GM03348 (cell line): ENCODE measurements at regions not wholly inside any gene's neighbourhood (a gene's known extent, or its start where the extent isn't known, plus 50 kb on each side); places are given as distances from the start of the nearest gene placed in this dataset.
"Not testable (repeated sequence)": the region's sequence is repeated elsewhere in the genome, so short reads cannot be mapped to it uniquely, and the experiment has no call there.

ENCODE experiments used
- DNase-seq: peaks from one replicate; pipeline ENCODE4 v3.0.0; 2012; ENCODE audit warnings: low spot score

- no peak for DNase-seq
Observed at GRCh38 chr10:109067031-109067430, 856.3 kb downstream of the XPNPEP1 start.

GRCh38 chr10:109065821-109066220, 857.5 kb downstream of the XPNPEP1 start:
- no peak for DNase-seq

- peak; percentile 17 for DNase-seq
Observed at GRCh38 chr10:109062371-109062770, 860.9 kb downstream of the XPNPEP1 start.

- no peak for DNase-seq
Observed at GRCh38 chr10:109055243-109055642, 868.1 kb downstream of the XPNPEP1 start.

- DNase-seq: no peak
Observed at GRCh38 chr10:109047856-109048255, 875.5 kb downstream of the XPNPEP1 start.

GRCh38 chr10:109046427-109046826, 876.9 kb downstream of the XPNPEP1 start:
- DNase-seq: not testable (repeated sequence)

- DNase-seq: no peak
Observed at GRCh38 chr10:109040622-109041021, 882.7 kb downstream of the XPNPEP1 start.

- DNase-seq: no peak
Observed at GRCh38 chr10:109037978-109038377, 885.3 kb downstream of the XPNPEP1 start.

- DNase-seq: no peak
Observed at GRCh38 chr10:109030581-109031210, 892.6 kb downstream of the XPNPEP1 start.

- no peak for DNase-seq
Observed at GRCh38 chr10:109029870-109030269, 893.4 kb downstream of the XPNPEP1 start.

- DNase-seq: peak; percentile 36
Observed at GRCh38 chr10:109027534-109028185, 895.7 kb downstream of the XPNPEP1 start.

GRCh38 chr10:109025172-109025571, 898.1 kb downstream of the XPNPEP1 start:
- no peak for DNase-seq

- no peak for DNase-seq
Observed at GRCh38 chr10:109022417-109023049, 900.8 kb downstream of the XPNPEP1 start.

GRCh38 chr10:109019001-109019424, 904.3 kb downstream of the XPNPEP1 start:
- peak; percentile 39 for DNase-seq

GRCh38 chr10:109007514-109007913, 915.8 kb downstream of the XPNPEP1 start:
- no peak for DNase-seq

GRCh38 chr10:108990441-108990840, 932.9 kb downstream of the XPNPEP1 start:
- no peak for DNase-seq

- DNase-seq: no peak
Observed at GRCh38 chr10:108989976-108990375, 933.3 kb downstream of the XPNPEP1 start.

GRCh38 chr10:108982159-108982558, 941.2 kb downstream of the XPNPEP1 start:
- DNase-seq: no peak

- no peak for DNase-seq
Observed at GRCh38 chr10:108980869-108981268, 942.4 kb downstream of the XPNPEP1 start.

GRCh38 chr10:108975459-108976058, 947.8 kb downstream of the XPNPEP1 start:
- no peak for DNase-seq

- DNase-seq: peak; percentile 41
Observed at GRCh38 chr10:108970016-108970415, 953.3 kb downstream of the XPNPEP1 start.

- no peak for DNase-seq
Observed at GRCh38 chr10:108966411-108966810, 956.9 kb downstream of the XPNPEP1 start.

- no peak for DNase-seq
Observed at GRCh38 chr10:108966005-108966404, 957.3 kb downstream of the XPNPEP1 start.
